ENCODE measurements at regions not wholly inside any gene's neighbourhood (a gene's known extent, or its start where the extent isn't known, plus 50 kb on each side); places are given as distances from the start of the nearest gene placed in this dataset.

- H3K36me3 Mint-ChIP-seq (ENCODE audit: low read depth), result no peaks in the 10 kb centered on the region
- no peak for DNase-seq
- CTCF ChIA-PET, result no interaction called here
Measured at GRCh38 chr12:24268663-24269186, 319.3 kb upstream of the SOX5 start.

DNA sequence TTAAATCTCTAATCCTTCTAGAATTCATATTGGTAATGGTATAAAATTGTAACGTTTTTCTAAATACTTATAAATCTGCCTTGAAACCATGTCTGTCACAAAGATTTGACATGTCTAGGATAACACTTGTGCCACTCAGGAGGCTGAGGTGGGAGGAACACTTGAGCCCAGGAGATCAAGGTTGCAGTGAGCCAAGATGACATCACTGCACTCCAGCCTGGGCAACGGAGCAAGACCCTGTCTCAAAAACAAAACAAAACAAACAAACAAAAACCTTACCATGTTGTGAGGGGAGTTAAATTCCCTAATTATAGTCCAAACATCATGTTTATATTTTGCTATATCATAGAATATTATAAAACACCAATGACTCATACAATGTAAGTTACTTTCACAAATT is 317.5 kb upstream of the SOX5 start:
- ChIA-PET CTCF (no interaction called here), POLR2A (no interaction called here)
- ATAC-seq (no peak), DNase-seq (no peak)
- intact Hi-C loops (cut with micrococcal nuclease), result no loop called here
- Mint-ChIP-seq H3K27me3 (no peaks in the 10 kb centered on the region), H3K36me3 (ENCODE audit: low read depth) (no peaks in the 10 kb centered on the region), H3K27ac (no peak overlapping the region), H3K4me3 (no peak overlapping the region), H3K4me1 (ENCODE audit: low read depth) (no peaks in the 10 kb centered on the region), H3K9me3 (no peaks in the 10 kb centered on the region)
- TF ChIP-seq, protein P1, sequence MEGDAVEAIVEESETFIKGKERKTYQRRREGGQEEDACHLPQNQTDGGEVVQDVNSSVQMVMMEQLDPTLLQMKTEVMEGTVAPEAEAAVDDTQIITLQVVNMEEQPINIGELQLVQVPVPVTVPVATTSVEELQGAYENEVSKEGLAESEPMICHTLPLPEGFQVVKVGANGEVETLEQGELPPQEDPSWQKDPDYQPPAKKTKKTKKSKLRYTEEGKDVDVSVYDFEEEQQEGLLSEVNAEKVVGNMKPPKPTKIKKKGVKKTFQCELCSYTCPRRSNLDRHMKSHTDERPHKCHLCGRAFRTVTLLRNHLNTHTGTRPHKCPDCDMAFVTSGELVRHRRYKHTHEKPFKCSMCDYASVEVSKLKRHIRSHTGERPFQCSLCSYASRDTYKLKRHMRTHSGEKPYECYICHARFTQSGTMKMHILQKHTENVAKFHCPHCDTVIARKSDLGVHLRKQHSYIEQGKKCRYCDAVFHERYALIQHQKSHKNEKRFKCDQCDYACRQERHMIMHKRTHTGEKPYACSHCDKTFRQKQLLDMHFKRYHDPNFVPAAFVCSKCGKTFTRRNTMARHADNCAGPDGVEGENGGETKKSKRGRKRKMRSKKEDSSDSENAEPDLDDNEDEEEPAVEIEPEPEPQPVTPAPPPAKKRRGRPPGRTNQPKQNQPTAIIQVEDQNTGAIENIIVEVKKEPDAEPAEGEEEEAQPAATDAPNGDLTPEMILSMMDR (IDR thresholded peaks at IDR 0.05), result no peak

More at GRCh38 chr12:24268663-24269186, 319.3 kb upstream of the SOX5 start:
- Mint-ChIP-seq H3K4me3 (no peak overlapping the region), H3K27ac (no peak overlapping the region), H3K27me3 (no peaks in the 10 kb centered on the region), H3K4me1 (ENCODE audit: low read depth) (no peaks in the 10 kb centered on the region), H3K9me3 (no peaks in the 10 kb centered on the region)
- ATAC-seq, result no peak
- POLR2A ChIA-PET, result no interaction called here
- intact Hi-C loops (cut with micrococcal nuclease), result no loop called here
- TF ChIP-seq, protein P1 (IDR thresholded peaks at IDR 0.05), result no peak

GRCh38 chr12:24256684-24257083 is 307.2 kb upstream of the SOX5 start:
- Mint-ChIP-seq H3K4me3 (no peak overlapping the region), H3K36me3 (ENCODE audit: low read depth) (no peaks in the 10 kb centered on the region), H3K4me1 (ENCODE audit: low read depth) (no peaks in the 10 kb centered on the region), H3K9me3 (no peaks in the 10 kb centered on the region), H3K27me3 (no peaks in the 10 kb centered on the region), H3K27ac (no peak overlapping the region)
- TF ChIP-seq, protein P1 (IDR thresholded peaks at IDR 0.05), result no peak
- ChIA-PET CTCF (no interaction called here), POLR2A (no interaction called here)
- DNase-seq (no peak), ATAC-seq (no peak)
- intact Hi-C loops (cut with micrococcal nuclease), result no loop called here

GRCh38 chr12:24255920-24256665 is 306.6 kb upstream of the SOX5 start:
- Mint-ChIP-seq H3K4me3 (no peak overlapping the region), H3K4me1 (ENCODE audit: low read depth) (no peaks in the 10 kb centered on the region), H3K27me3 (no peaks in the 10 kb centered on the region), H3K27ac (no peak overlapping the region), H3K36me3 (ENCODE audit: low read depth) (no peaks in the 10 kb centered on the region), H3K9me3 (no peaks in the 10 kb centered on the region)
- ATAC-seq, result no peak
- intact Hi-C loops (cut with micrococcal nuclease), result no loop called here
- TF ChIP-seq, protein P1 (IDR thresholded peaks at IDR 0.05), result no peak
- no peak for DNase-seq
- ChIA-PET CTCF (no interaction called here), POLR2A (no interaction called here)

DNA sequence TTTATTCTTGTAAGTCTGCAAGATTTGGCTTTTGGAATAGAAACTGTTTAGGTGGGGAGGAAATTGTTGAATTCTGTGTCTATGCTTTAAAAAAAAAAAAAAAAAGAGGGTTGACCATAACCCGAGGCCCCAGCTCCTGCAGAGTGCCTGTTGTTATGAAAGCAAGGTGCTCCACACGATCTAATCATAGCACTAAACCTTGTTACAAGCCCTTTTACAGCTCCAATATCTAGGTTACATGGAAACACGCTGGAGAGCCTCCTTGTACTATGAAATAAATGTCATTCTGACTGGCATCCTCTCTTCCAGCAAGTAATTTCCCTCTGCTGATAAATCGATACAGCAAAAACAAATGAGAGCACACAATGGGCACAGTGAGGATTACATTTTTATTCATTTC is 303.1 kb upstream of the SOX5 start:
- Mint-ChIP-seq H3K27me3 (no peaks in the 10 kb centered on the region), H3K4me1 (ENCODE audit: low read depth) (no peaks in the 10 kb centered on the region), H3K36me3 (ENCODE audit: low read depth) (no peaks in the 10 kb centered on the region), H3K4me3 (no peak overlapping the region), H3K9me3 (no peaks in the 10 kb centered on the region), H3K27ac (no peak overlapping the region)
- no peak for ATAC-seq
- intact Hi-C loops (cut with micrococcal nuclease), result no loop called here
- CTCF ChIA-PET, result no interaction called here
- DNase-seq, result no peak
- TF ChIP-seq, protein P1 (IDR thresholded peaks at IDR 0.05), result no peak
- POLR2A ChIA-PET, result no interaction called here
